ENCODE measurements at regions not wholly inside any gene's neighbourhood (a gene's known extent, or its start where the extent isn't known, plus 50 kb on each side); places are given as distances from the start of the nearest gene placed in this dataset.

DNA sequence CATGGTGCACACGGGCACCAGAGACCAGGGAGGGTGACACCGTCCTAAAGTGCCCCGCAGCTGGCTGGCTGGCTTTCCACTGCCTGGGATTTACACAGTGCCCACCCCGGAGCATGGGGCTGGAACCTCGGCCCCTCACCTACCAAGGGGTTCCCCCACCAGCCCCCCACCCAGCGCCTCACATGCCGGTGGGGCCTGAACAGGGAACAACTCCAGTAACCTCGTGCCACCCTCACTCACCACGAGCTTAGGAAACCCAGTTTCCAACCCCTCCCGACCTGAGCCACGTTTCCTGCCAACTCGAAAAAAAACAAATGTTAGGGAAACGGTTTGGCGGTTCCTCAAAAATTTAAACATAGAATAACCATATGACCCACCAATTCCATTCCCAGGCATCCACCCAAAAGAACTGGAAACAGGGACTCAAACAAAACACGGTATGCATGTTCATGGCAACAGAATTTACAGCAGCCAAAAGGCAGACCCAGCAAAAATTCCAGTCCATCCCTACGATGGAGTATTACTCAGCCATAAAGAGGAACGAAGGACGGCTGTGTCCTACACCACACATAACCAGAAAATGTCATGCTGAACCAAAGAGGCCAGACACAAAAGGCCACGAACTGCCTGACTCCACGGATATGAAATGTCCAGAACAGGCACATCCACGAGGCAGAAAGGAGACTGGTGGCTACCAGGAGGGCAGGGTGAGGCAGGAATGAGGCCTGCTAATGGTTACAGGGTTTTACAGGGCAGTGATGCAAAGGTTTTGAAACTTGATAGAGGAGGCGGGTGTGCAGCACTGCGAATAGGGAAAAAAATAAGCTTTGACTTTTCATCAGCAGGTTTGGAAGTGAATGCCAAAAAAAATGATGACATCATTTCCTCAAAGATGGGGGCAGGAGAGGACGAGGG is 68.9 kb downstream of the NCOR2 start:
- TF ChIP-seq CTCF (IDR thresholded peaks at IDR 0.05; ENCODE audit: low read depth, low read length, missing control alignments): no peak
- no peak overlapping the region for H3K4me3 ChIP-seq (replicated peaks; ENCODE audit: low read depth, low read length)
- DNase-seq (ENCODE audit: extremely low read depth, low read depth): no peak

DNA sequence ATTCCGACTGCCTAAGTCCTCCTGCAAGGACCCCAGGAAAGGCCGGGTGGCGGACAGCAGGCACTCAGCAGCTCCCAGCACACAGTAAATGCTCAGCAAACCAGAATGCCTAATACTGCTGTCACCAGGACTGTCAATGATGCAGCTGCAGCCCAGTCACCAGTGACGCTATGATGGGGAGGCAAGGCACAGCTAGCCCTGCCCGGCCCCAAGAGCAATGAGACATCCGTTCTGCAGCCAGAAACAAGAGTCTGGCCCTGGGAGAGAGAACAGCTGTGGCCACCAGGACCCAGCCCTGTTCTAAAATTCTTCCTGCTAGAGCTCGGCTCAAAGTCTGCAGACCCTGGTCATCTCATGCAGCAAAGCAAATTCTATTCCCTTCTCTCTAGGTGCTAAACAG is 69.8 kb downstream of the NCOR2 start:
- no peak for DNase-seq (ENCODE audit: extremely low read depth, low read depth)
- no peak overlapping the region for H3K4me3 ChIP-seq (replicated peaks; ENCODE audit: low read depth, low read length)
- no peak for TF ChIP-seq CTCF (IDR thresholded peaks at IDR 0.05; ENCODE audit: low read depth, low read length, missing control alignments)

DNA sequence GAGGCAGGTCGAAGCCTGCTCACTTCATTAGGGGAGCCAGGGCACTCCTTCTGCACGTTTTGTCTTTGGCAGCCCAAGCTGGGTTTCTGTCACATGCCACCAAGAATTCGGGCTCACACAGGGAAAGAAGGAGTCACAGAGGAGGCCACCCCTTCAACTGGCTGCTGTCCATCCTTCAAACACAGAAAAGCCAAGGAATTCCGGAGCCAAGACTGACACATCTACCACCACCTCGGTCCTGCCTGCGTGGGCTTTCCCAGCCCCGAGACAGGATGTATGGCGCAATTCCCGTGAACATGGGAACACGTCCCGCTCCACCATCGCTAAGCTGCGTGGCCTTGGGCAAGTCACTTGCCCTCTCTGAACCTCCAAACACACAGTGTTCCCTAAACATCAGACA is 70.4 kb downstream of the NCOR2 start:
- no peak for DNase-seq (ENCODE audit: extremely low read depth, low read depth)

DNA sequence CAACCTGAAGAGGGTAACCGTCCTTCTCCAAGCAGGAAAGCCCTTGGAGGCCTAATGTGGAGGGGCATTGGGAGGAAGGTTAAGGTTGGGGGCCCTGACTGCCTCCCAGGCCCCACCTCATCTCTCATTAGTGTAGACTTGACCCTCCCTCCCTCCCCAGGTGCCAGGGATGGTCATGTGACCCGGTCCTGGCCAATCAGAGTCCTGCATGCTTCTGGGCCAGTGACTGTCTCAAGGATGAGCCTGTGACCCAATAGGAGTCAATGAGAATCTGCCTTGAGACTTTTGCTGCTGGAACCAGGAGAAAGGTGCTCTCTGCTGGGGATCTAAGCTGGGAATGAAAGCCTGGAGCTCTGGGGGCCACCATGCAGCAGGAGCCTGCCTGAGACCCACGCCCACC is 70.8 kb downstream of the NCOR2 start:
- no peak for TF ChIP-seq CTCF (IDR thresholded peaks at IDR 0.05; ENCODE audit: low read depth, low read length, missing control alignments)
- no peak for DNase-seq (ENCODE audit: extremely low read depth, low read depth)
- no peak overlapping the region for H3K4me3 ChIP-seq (replicated peaks; ENCODE audit: low read depth, low read length)

More for the DNA sequence above, 70.4 kb downstream of the NCOR2 start:
- TF ChIP-seq CTCF (IDR thresholded peaks at IDR 0.05; ENCODE audit: low read depth, low read length, missing control alignments): no peak
- no peak overlapping the region for H3K4me3 ChIP-seq (replicated peaks; ENCODE audit: low read depth, low read length)

- no peak for TF ChIP-seq CTCF (IDR thresholded peaks at IDR 0.05; ENCODE audit: low read depth, low read length, missing control alignments)
- no peak for DNase-seq (ENCODE audit: extremely low read depth, low read depth)
- no peak overlapping the region for H3K4me3 ChIP-seq (replicated peaks; ENCODE audit: low read depth, low read length)
Observed at GRCh38 chr12:124495194-124495983, 72.0 kb downstream of the NCOR2 start.

GRCh38 chr12:124494751-124495129 is 72.7 kb downstream of the NCOR2 start:
- no peak for DNase-seq (ENCODE audit: extremely low read depth, low read depth)
- H3K4me3 ChIP-seq (replicated peaks; ENCODE audit: low read depth, low read length): no peak overlapping the region
- TF ChIP-seq CTCF (IDR thresholded peaks at IDR 0.05; ENCODE audit: low read depth, low read length, missing control alignments): no peak
